Keratinocyte (primary cell): ENCODE measurements at regions not wholly inside any gene's neighbourhood (a gene's known extent, or its start where the extent isn't known, plus 50 kb on each side); places are given as distances from the start of the nearest gene placed in this dataset.

Source experiments
- CTCF ChIP-seq, 3 experiments: IDR thresholded peaks in 1 of 3; conservative IDR thresholded peaks in 1 of 3; optimal IDR thresholded peaks in 1 of 3; 2 replicates in 2 of 3; 3 replicates in 1 of 3; pipeline versions ENCODE3 to v1.5.1; 2011; ENCODE audit warnings: low read length in 3 of 3, mild to moderate bottlenecking in 3 of 3, moderate library complexity in 2 of 3, control low read depth in 1 of 3, inconsistent platforms in 1 of 3; ENCODE audit not compliant: insufficient read depth in 2 of 3; ENCODE audit errors: extremely low read depth in 1 of 3
- EZH2 ChIP-seq: IDR thresholded peaks from one replicate; pipeline ENCODE4 v1.6.1; 2012; ENCODE audit warnings: inconsistent platforms, mild to moderate bottlenecking, low read length, moderate library complexity

DNA sequence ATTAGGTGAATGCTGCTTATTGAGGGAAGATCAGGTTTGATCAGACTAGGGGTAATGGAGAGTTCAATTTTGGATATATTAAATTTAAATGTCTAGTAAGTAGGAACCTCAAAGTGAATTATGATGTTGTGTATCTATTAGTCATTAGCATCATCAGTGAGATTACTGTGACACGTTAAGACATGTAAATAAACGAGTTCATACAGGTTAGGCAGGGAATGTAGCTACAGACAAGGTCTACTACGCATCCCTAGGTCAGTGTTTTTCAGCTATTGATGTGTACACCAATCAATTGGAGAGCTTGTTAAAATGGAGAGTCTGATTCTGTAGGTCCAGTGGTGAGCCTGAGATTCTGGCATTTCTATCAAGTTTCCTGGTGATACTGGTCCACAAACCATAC is 120.1 kb upstream of the LRRC4C start:
- no peak for TF ChIP-seq EZH2
- TF ChIP-seq CTCF (optimal IDR thresholded peaks at IDR 0.05 in 1 of 3, IDR thresholded peaks at IDR 0.05 in 1 of 3, conservative IDR thresholded peaks at IDR 0.05 in 1 of 3; ENCODE audit: extremely low read depth in 1 of 3, insufficient read depth in 2 of 3, low read length in 3 of 3), result no peak
